Body of pancreas (tissue), 4 donors: ENCODE measurements at regions not wholly inside any gene's neighbourhood (a gene's known extent, or its start where the extent isn't known, plus 50 kb on each side); places are given as distances from the start of the nearest gene placed in this dataset.
A peak's percentile ranks its signal among the peaks of the same experiment; 100 is the strongest.

ENCODE experiments used
- ATAC-seq: fragments of 150-250 bp; one replicate; pipeline ENCODE4 v1.9.1; 2016
- DNase-seq, 4 donors: peaks; one replicate each; pipeline ENCODE4 v3.0.0-alpha.2; 2019
- H3K27ac ChIP-seq, 4 donors: fragments of 200-600 bp; sonication (generic); 1 replicate in 3 of 4; 2 replicates in 1 of 4; pipeline versions ENCODE4 v1.5.1 to v1.6.1; 2016 to 2019; ENCODE audit warnings: mild to moderate bottlenecking in 1 of 4, mixed read lengths in 1 of 4, moderate library complexity in 1 of 4
- H3K27me3 ChIP-seq, 2 donors: fragments of 200-600 bp; sonication (generic); one replicate each; pipeline ENCODE4 v1.6.0; 2016; ENCODE audit warnings: mild to moderate bottlenecking in 1 of 2
- H3K36me3 ChIP-seq, 2 donors: fragments of 200-600 bp; sonication (generic); replicated peaks in 1 of 2; 2 replicates each; pipeline ENCODE4 v1.5.1; 2016; ENCODE audit warnings: low read depth in 2 of 2; ENCODE audit not compliant: insufficient read depth in 1 of 2
- H3K4me1 ChIP-seq: fragments of 200-600 bp; sonication (generic); one replicate; pipeline ENCODE4 v1.6.0; 2016
- H3K4me3 ChIP-seq, 2 donors: fragments of 200-600 bp; sonication (generic); 1 replicate in 1 of 2; 2 replicates in 1 of 2; pipeline ENCODE4 v1.5.1; 2016 to 2019
- H3K9me3 ChIP-seq, 3 donors: fragments of 200-600 bp; sonication (generic); 1 replicate in 2 of 3; 2 replicates in 1 of 3; pipeline ENCODE4 v1.5.1; 2016
- CTCF ChIP-seq, 7 experiments: fragments of 450-650 bp in 4 of 7; fragments of 200-600 bp in 3 of 7; sonication (generic) in 3 of 7; IDR thresholded peaks; one replicate each; pipeline ENCODE4 v1.5.1; 2016 to 2019; ENCODE audit warnings: antibody characterized with exemption in 7 of 7
- POLR2A ChIP-seq, 3 donors: fragments of 450-650 bp; IDR thresholded peaks; one replicate each; pipeline ENCODE4 v1.6.1; 2016; ENCODE audit warnings: antibody characterized with exemption in 3 of 3, mild to moderate bottlenecking in 2 of 3
- WGBS, 2 donors: methylation state at CpG; one replicate each; pipeline ENCODE4 v1.1.5; 2017; 5-methylcytosine and 5-hydroxymethylcytosine counted together
- intact Hi-C: fragments of 100-400 bp; cut with DNase I; formaldehyde crosslinking; loops from one replicate; pipeline ENCODE4 v1.15.1; 2023

GRCh38 chr5:103804711-103805110 is 242.1 kb upstream of the NUDT12 start:
- H3K27me3 ChIP-seq = no peaks in the 10 kb centered on the region
- ATAC-seq = no peak
- no peaks in the 10 kb centered on the region for H3K9me3 ChIP-seq
- intact Hi-C loops = no loop called here
- no peaks in the 10 kb centered on the region for H3K4me1 ChIP-seq
- WGBS, 2 donors = 56 to 59% methylated on average over 2 of the region's 2 CpGs
- no peak overlapping the region for H3K27ac ChIP-seq
- no peak for DNase-seq
- no peak overlapping the region for H3K4me3 ChIP-seq
- TF ChIP-seq CTCF (IDR thresholded peaks at IDR 0.05) = no peak
- H3K36me3 ChIP-seq = no peaks in the 10 kb centered on the region

- Histone ChIP-seq H3K4me3 (no peak overlapping the region), H3K9me3 (no peaks in the 10 kb centered on the region), H3K27ac (no peak overlapping the region), H3K36me3 (no peaks in the 10 kb centered on the region), H3K4me1 (no peaks in the 10 kb centered on the region), H3K27me3 (no peaks in the 10 kb centered on the region)
- WGBS, 2 donors = 58 to 62% methylated on average over 1 of the region's 1 CpG
- ATAC-seq (no peak), DNase-seq (no peak)
- intact Hi-C loops = no loop called here
- TF ChIP-seq CTCF (IDR thresholded peaks at IDR 0.05) (no peak), POLR2A (IDR thresholded peaks at IDR 0.05) (no peak)
These were observed 239.1 kb upstream of the NUDT12 start for GRCh38 chr5:103801681-103802080.

GRCh38 chr5:103800741-103801495 is 238.3 kb upstream of the NUDT12 start:
- 48 to 50% methylated on average over 2 of the region's 2 CpGs for WGBS, 2 donors
- Histone ChIP-seq H3K27me3 (no peaks in the 10 kb centered on the region), H3K9me3 (no peaks in the 10 kb centered on the region), H3K27ac (no peak overlapping the region), H3K36me3 (no peaks in the 10 kb centered on the region), H3K4me1 (no peaks in the 10 kb centered on the region), H3K4me3 (no peak overlapping the region)
- DNase-seq (peak in 1 of 4 donors; percentile 9), ATAC-seq (peak; percentile 56)
- TF ChIP-seq CTCF (IDR thresholded peaks at IDR 0.05) (no peak), POLR2A (IDR thresholded peaks at IDR 0.05) (no peak)
- intact Hi-C loops = no loop called here

- Histone ChIP-seq H3K4me3 (no peak overlapping the region), H3K4me1 (no peaks in the 10 kb centered on the region), H3K36me3 (no peaks in the 10 kb centered on the region), H3K27me3 (no peaks in the 10 kb centered on the region), H3K9me3 (peaks cover 0 to 33% (median 0%) of the 10 kb centered on the region in 3 donors), H3K27ac (no peak overlapping the region)
- intact Hi-C loops = no loop called here
- no peak for DNase-seq
- TF ChIP-seq POLR2A (IDR thresholded peaks at IDR 0.05) = no peak
- no peak for TF ChIP-seq CTCF (IDR thresholded peaks at IDR 0.05)
- no peak for ATAC-seq
These were observed 231.1 kb upstream of the NUDT12 start for GRCh38 chr5:103793595-103794182.

GRCh38 chr5:103785569-103785968 is 223.0 kb upstream of the NUDT12 start:
- DNase-seq (no peak), ATAC-seq (no peak)
- no peaks in the 10 kb centered on the region for H3K36me3 ChIP-seq
- H3K27ac ChIP-seq = no peak overlapping the region
- intact Hi-C loops = no loop called here
- WGBS, 2 donors = 96% methylated on average over 2 of the region's 2 CpGs
- H3K4me3 ChIP-seq = no peak overlapping the region
- TF ChIP-seq POLR2A (IDR thresholded peaks at IDR 0.05) (no peak), CTCF (IDR thresholded peaks at IDR 0.05) (no peak)
- H3K9me3 ChIP-seq = peaks cover 0 to 8% (median 0%) of the 10 kb centered on the region in 3 donors
- H3K27me3 ChIP-seq = no peaks in the 10 kb centered on the region
- no peaks in the 10 kb centered on the region for H3K4me1 ChIP-seq
